ENCODE measurements at regions not wholly inside any gene's neighbourhood (a gene's known extent, or its start where the extent isn't known, plus 50 kb on each side); places are given as distances from the start of the nearest gene placed in this dataset.

DNA sequence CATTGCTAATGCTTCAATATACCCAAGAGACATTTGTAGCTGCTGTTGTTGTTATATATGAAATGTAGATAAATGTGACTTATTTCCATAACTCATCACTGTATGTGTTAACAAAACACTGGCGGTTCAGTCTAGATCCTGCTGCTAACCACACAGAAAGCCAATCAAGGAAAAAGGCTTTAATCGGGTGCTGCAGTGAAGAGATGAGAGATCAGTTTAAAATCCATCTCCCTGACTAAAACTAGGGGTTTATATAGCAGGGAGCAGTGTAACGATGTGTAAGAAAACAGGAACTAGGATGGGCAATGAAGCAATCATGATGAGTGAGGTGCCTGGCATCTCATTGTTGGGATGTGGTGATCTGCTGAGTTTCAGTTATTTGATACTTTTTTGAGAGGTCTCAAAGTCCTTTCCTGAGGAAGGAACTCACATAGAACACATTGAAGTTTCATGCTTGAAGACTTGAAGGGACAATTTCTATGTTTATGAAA, 677.7 kb upstream of the CDH7 start:
- Histone ChIP-seq H3K9ac (ENCODE audit: low read length) (no peak overlapping the region), H3K4me2 (ENCODE audit: low read depth, low read length, poor library complexity, severe bottlenecking) (no peak overlapping the region), H3K4me3 (ENCODE audit: insufficient read depth, low read length, poor library complexity, severe bottlenecking) (no peak overlapping the region), H4K20me1 (ENCODE audit: low read depth, low read length) (no peaks in the 10 kb centered on the region), H3K36me3 (ENCODE audit: low read length) (no peaks in the 10 kb centered on the region), H3F3A (ENCODE audit: insufficient read depth) (no peaks in the 10 kb centered on the region), H3K27me3 (ENCODE audit: low read length) (no peaks in the 10 kb centered on the region), H3K9me3 (ENCODE audit: insufficient read depth, low read length) (no peaks in the 10 kb centered on the region), H2AFZ (ENCODE audit: low read depth, low read length, severe bottlenecking) (no peak overlapping the region), H3K9me2 (replicated peaks; ENCODE audit: insufficient read depth, low read length) (no peaks in the 10 kb centered on the region), H3K79me2 (ENCODE audit: insufficient read depth, low read length) (no peaks in the 10 kb centered on the region), H3K27ac (ENCODE audit: low read depth, low read length) (no peak overlapping the region)
- no peak for TF ChIP-seq EZH2phosphoT487 (conservative IDR thresholded peaks at IDR 0.05; ENCODE audit: low read length)
- TF ChIP-seq, protein P1, sequence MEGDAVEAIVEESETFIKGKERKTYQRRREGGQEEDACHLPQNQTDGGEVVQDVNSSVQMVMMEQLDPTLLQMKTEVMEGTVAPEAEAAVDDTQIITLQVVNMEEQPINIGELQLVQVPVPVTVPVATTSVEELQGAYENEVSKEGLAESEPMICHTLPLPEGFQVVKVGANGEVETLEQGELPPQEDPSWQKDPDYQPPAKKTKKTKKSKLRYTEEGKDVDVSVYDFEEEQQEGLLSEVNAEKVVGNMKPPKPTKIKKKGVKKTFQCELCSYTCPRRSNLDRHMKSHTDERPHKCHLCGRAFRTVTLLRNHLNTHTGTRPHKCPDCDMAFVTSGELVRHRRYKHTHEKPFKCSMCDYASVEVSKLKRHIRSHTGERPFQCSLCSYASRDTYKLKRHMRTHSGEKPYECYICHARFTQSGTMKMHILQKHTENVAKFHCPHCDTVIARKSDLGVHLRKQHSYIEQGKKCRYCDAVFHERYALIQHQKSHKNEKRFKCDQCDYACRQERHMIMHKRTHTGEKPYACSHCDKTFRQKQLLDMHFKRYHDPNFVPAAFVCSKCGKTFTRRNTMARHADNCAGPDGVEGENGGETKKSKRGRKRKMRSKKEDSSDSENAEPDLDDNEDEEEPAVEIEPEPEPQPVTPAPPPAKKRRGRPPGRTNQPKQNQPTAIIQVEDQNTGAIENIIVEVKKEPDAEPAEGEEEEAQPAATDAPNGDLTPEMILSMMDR (IDR thresholded peaks at IDR 0.05; ENCODE audit: insufficient read depth, low read length, poor library complexity, severe bottlenecking): no peak

DNA sequence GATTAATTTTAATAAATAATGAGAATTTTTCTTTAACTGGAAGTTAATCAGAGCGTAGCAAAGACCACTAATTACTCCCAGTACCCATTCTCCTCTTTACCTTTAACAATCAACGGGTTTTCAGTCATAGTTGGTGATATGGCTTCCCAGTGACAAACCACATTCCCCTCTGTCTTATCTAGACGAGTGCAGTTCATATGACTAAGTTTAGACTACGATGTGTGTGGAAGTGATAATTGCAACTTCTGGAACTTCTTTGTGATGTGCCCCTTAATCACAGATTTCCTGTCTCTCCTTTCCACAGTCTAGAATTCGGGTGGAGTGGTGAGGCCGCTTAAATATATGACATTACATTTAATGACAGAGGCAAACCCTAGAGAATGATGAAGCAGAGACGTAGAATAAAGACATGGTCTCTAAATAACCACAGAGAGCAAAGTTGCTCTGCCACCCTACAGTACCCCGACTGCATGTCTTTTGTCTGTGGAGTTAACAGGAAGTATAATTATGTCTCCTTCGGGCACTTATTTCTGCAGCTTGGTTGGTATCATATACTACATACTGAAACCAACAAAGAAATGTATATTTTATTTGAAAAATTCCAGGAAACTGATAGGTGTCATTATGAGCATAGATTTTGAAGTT, 693.3 kb upstream of the CDH7 start:
- H3K27ac ChIP-seq (ENCODE audit: low read depth, low read length): no peak overlapping the region
- no peaks in the 10 kb centered on the region for H3K9me2 ChIP-seq (replicated peaks; ENCODE audit: insufficient read depth, low read length)
- H3K9ac ChIP-seq (ENCODE audit: low read length): no peak overlapping the region
- no peak overlapping the region for H2AFZ ChIP-seq (ENCODE audit: low read depth, low read length, severe bottlenecking)
- TF ChIP-seq, protein P1 (IDR thresholded peaks at IDR 0.05; ENCODE audit: insufficient read depth, low read length, poor library complexity, severe bottlenecking): no peak
- no peak for TF ChIP-seq EZH2phosphoT487 (conservative IDR thresholded peaks at IDR 0.05; ENCODE audit: low read length)
- H3K36me3 ChIP-seq (ENCODE audit: low read length): no peaks in the 10 kb centered on the region
- no peaks in the 10 kb centered on the region for H4K20me1 ChIP-seq (ENCODE audit: low read depth, low read length)
- H3K4me3 ChIP-seq (ENCODE audit: insufficient read depth, low read length, poor library complexity, severe bottlenecking): no peak overlapping the region
- no peak overlapping the region for H3K4me2 ChIP-seq (ENCODE audit: low read depth, low read length, poor library complexity, severe bottlenecking)
- no peaks in the 10 kb centered on the region for H3K27me3 ChIP-seq (ENCODE audit: low read length)
- H3K9me3 ChIP-seq (ENCODE audit: insufficient read depth, low read length): no peaks in the 10 kb centered on the region
- no peaks in the 10 kb centered on the region for H3K79me2 ChIP-seq (ENCODE audit: insufficient read depth, low read length)
- H3F3A ChIP-seq (ENCODE audit: insufficient read depth): no peaks in the 10 kb centered on the region

DNA sequence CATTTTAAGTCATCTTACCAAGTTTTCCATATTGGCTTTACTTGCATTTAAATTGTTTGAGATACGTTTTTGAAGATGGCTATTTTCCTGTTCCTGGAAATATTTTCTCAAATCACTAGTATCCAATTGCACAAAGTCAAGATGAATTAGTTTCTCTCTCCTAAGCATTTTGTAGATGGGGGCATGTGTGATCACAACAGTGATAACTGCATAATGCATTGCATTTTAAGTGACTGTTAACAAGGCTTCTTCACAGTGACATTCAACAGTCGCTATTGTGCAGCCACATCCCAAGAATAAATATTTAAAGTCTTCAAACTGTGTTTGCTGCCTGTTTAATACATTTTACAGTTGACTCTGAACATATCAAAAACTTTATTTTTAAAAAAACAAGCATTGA, 694.2 kb upstream of the CDH7 start:
- no peaks in the 10 kb centered on the region for H4K20me1 ChIP-seq (ENCODE audit: low read depth, low read length)
- H2AFZ ChIP-seq (ENCODE audit: low read depth, low read length, severe bottlenecking): no peak overlapping the region
- no peak overlapping the region for H3K9ac ChIP-seq (ENCODE audit: low read length)
- no peak overlapping the region for H3K27ac ChIP-seq (ENCODE audit: low read depth, low read length)
- no peaks in the 10 kb centered on the region for H3K36me3 ChIP-seq (ENCODE audit: low read length)
- H3K79me2 ChIP-seq (ENCODE audit: insufficient read depth, low read length): no peaks in the 10 kb centered on the region
- H3K9me3 ChIP-seq (ENCODE audit: insufficient read depth, low read length): no peaks in the 10 kb centered on the region
- H3K27me3 ChIP-seq (ENCODE audit: low read length): no peaks in the 10 kb centered on the region
- H3K9me2 ChIP-seq (replicated peaks; ENCODE audit: insufficient read depth, low read length): no peaks in the 10 kb centered on the region
- H3F3A ChIP-seq (ENCODE audit: insufficient read depth): no peaks in the 10 kb centered on the region
- H3K4me3 ChIP-seq (ENCODE audit: insufficient read depth, low read length, poor library complexity, severe bottlenecking): no peak overlapping the region
- no peak for TF ChIP-seq EZH2phosphoT487 (conservative IDR thresholded peaks at IDR 0.05; ENCODE audit: low read length)
- TF ChIP-seq, protein P1 (IDR thresholded peaks at IDR 0.05; ENCODE audit: insufficient read depth, low read length, poor library complexity, severe bottlenecking): no peak
- no peak overlapping the region for H3K4me2 ChIP-seq (ENCODE audit: low read depth, low read length, poor library complexity, severe bottlenecking)

All from SU-DHL-6 (cell line).